SK-N-SH (cell line): ENCODE measurements at regions not wholly inside any gene's neighbourhood (a gene's known extent, or its start where the extent isn't known, plus 50 kb on each side); places are given as distances from the start of the nearest gene placed in this dataset.

Experiments used
- CTCF ChIA-PET: fragments of 300-600, 350-600 bp; formaldehyde crosslinking; extraction: SDS; loops from one replicate; lab custom pipeline; 2021; lab: Yijun Ruan, JAX
- POLR2A ChIA-PET: fragments of 350-600 bp; sonication (Branson Sonifier 250); formaldehyde crosslinking; extraction: SDS; loops from one replicate; lab custom pipeline; 2020; ENCODE audit warnings: antibody characterized with exemption, inconsistent platforms; lab: Yijun Ruan, JAX
- DNase-seq: peaks from one replicate; pipeline ENCODE4 v3.0.0; 2012
- H2AFZ ChIP-seq: fragments of 200-600 bp; sonication (generic); 2 replicates; pipeline ENCODE4 v1.8.1; 2016; ENCODE audit warnings: antibody characterized with exemption, mild to moderate bottlenecking, low read depth
- H3F3A ChIP-seq: fragments of 200-600 bp; sonication (generic); replicated peaks from 2 replicates; pipeline ENCODE3; 2016; ENCODE audit warnings: antibody characterized with exemption, mild to moderate bottlenecking; ENCODE audit not compliant: insufficient read depth
- H3K27ac ChIP-seq, 2 experiments: fragments of 200-500 bp in 1 of 2; fragments of 200-600 bp in 1 of 2; sonication (Bioruptor generic) in 1 of 2; sonication (generic), shearing (Covaris generic) in 1 of 2; 2 replicates each; pipeline versions ENCODE4 v1.5.1 to v1.6.1; 2014 to 2016; ENCODE audit warnings: low read depth in 2 of 2, inconsistent platforms in 1 of 2, low read length in 1 of 2, mild to moderate bottlenecking in 1 of 2, mixed read lengths in 1 of 2
- H3K27me3 ChIP-seq: fragments of 200-600 bp; sonication (generic), shearing (Covaris generic); 2 replicates; pipeline ENCODE4 v1.6.1; 2016; ENCODE audit warnings: mixed run types; ENCODE audit not compliant: insufficient read depth
- H3K36me3 ChIP-seq, 2 experiments: fragments of 200-500 bp in 1 of 2; fragments of 200-600 bp in 1 of 2; sonication (Bioruptor generic) in 1 of 2; sonication (generic) in 1 of 2; replicated peaks in 1 of 2; 2 replicates each; pipeline versions ENCODE3 to v1.5.1; 2014 to 2016; ENCODE audit warnings: low read length in 1 of 2, mild to moderate bottlenecking in 1 of 2; ENCODE audit not compliant: insufficient read depth in 2 of 2, control insufficient read depth in 1 of 2
- H3K4me1 ChIP-seq, 2 experiments: fragments of 200-500 bp in 1 of 2; fragments of 200-600 bp in 1 of 2; sonication (Bioruptor generic) in 1 of 2; sonication (generic), shearing (Covaris generic) in 1 of 2; 2 replicates each; pipeline versions ENCODE4 v1.5.1 to v1.6.1; 2014 to 2016; ENCODE audit warnings: low read depth in 1 of 2, low read length in 1 of 2, mixed run types in 1 of 2; ENCODE audit not compliant: insufficient read depth in 2 of 2, control insufficient read depth in 1 of 2
- H3K4me2 ChIP-seq: fragments of 200-600 bp; sonication (generic), shearing (Covaris generic); 2 replicates; pipeline ENCODE4 v1.6.1; 2017; ENCODE audit warnings: mixed run types
- H3K4me3 ChIP-seq, 2 experiments: fragments of 200-500 bp in 1 of 2; fragments of 200-600 bp in 1 of 2; sonication (Bioruptor generic) in 1 of 2; sonication (generic), shearing (Covaris generic) in 1 of 2; 2 replicates each; pipeline versions ENCODE4 v1.5.1 to v1.8.1; 2014 to 2016; ENCODE audit warnings: low read depth in 2 of 2, inconsistent platforms in 1 of 2, low read length in 1 of 2, mild to moderate bottlenecking in 1 of 2, mixed read lengths in 1 of 2, moderate library complexity in 1 of 2
- H3K79me2 ChIP-seq: fragments of 200-600 bp; sonication (generic); 2 replicates; pipeline ENCODE4 v1.8.1; 2017; ENCODE audit warnings: mild to moderate bottlenecking; ENCODE audit not compliant: insufficient read depth
- H3K9ac ChIP-seq: fragments of 200-600 bp; sonication (generic); 2 replicates; pipeline ENCODE4 v1.6.1; 2017; ENCODE audit warnings: mixed run types
- H3K9me2 ChIP-seq: fragments of 200-600 bp; sonication (generic); 2 replicates; pipeline ENCODE4 v1.6.1; 2017; ENCODE audit warnings: mixed run types
- H3K9me3 ChIP-seq: fragments of 200-600 bp; sonication (generic); 2 replicates; pipeline ENCODE4 v1.6.1; 2017; ENCODE audit warnings: mixed run types, mild to moderate bottlenecking, moderate library complexity
- H4K20me1 ChIP-seq: fragments of 200-600 bp; sonication (generic); 2 replicates; pipeline ENCODE4 v1.6.1; 2017; ENCODE audit warnings: mild to moderate bottlenecking, mixed run types; ENCODE audit not compliant: insufficient read depth
- CHD2 ChIP-seq: fragments of 150-350 bp; IDR thresholded peaks from 2 replicates; pipeline ENCODE4 v1.6.1; 2018; ENCODE audit warnings: low read length; ENCODE audit not compliant: partially characterized antibody
- EP300 ChIP-seq, 2 experiments: IDR thresholded peaks; 2 replicates each; pipeline versions ENCODE4 v1.4.0 to v1.6.1; 2012; ENCODE audit warnings: borderline replicate concordance in 1 of 2, low read depth in 1 of 2, low read length in 1 of 2
- EZH2phosphoT487 ChIP-seq: fragments of 200-600 bp; sonication (generic); IDR thresholded peaks from 2 replicates; pipeline ENCODE4 v1.6.1; 2017; ENCODE audit warnings: low read depth, mixed run types, mild to moderate bottlenecking, antibody characterized with exemption, moderate library complexity, borderline replicate concordance
- FOXJ3 ChIP-seq: sonication (generic); formaldehyde crosslinking; IDR thresholded peaks from 2 replicates; pipeline ENCODE4 v1.5.1; 2020; ENCODE audit warnings: mild to moderate bottlenecking, missing genetic modification reagents
- GABPA ChIP-seq: IDR thresholded peaks from 2 replicates; pipeline ENCODE4 v1.4.0; 2012; ENCODE audit warnings: low read depth, mild to moderate bottlenecking
- GATA2 ChIP-seq: sonication (generic); formaldehyde crosslinking; IDR thresholded peaks from 2 replicates; pipeline ENCODE4 v1.5.0; 2020; ENCODE audit warnings: mild to moderate bottlenecking, missing genetic modification reagents
- MXI1 ChIP-seq: IDR thresholded peaks from 2 replicates; pipeline ENCODE4 v1.6.1; 2012; ENCODE audit warnings: mild to moderate bottlenecking, low read depth, low read length, improper control_type of control experiment
- NRF1 ChIP-seq: IDR thresholded peaks from 2 replicates; pipeline ENCODE4 v1.6.1; 2012; ENCODE audit warnings: low read depth, mild to moderate bottlenecking, low read length
- RAD21 ChIP-seq: IDR thresholded peaks from 2 replicates; pipeline ENCODE4 v1.6.1; 2012; ENCODE audit warnings: mild to moderate bottlenecking, low read length
- RCOR1 ChIP-seq: fragments of 150-350 bp; IDR thresholded peaks from 2 replicates; pipeline ENCODE4 v1.6.1; 2017; ENCODE audit warnings: antibody characterized with exemption, low read length
- RXRA ChIP-seq: IDR thresholded peaks from 2 replicates; pipeline ENCODE4 v1.4.0; 2012; ENCODE audit warnings: low read depth, mild to moderate bottlenecking, borderline replicate concordance
- SIN3A ChIP-seq: IDR thresholded peaks from 2 replicates; pipeline ENCODE4 v1.6.1; 2012; ENCODE audit warnings: low read depth, mild to moderate bottlenecking, low read length, moderate library complexity, borderline replicate concordance
- SMC3 ChIP-seq: IDR thresholded peaks from 2 replicates; pipeline ENCODE4 v1.6.1; 2012; ENCODE audit warnings: low read depth, low read length, improper control_type of control experiment
- TAF1 ChIP-seq: IDR thresholded peaks from 2 replicates; pipeline ENCODE4 v1.6.1; 2012; ENCODE audit warnings: low read depth, mild to moderate bottlenecking, low read length, moderate library complexity, borderline replicate concordance
- TEAD4 ChIP-seq: IDR thresholded peaks from 2 replicates; pipeline ENCODE4 v1.4.0; 2012; ENCODE audit warnings: mild to moderate bottlenecking, borderline replicate concordance; ENCODE audit not compliant: insufficient read depth
- WGBS: methylation state at CpG from one replicate; pipeline ENCODE4 v1.1.6; 2017; ENCODE audit warnings: low lambda C conversion rate; 5-methylcytosine and 5-hydroxymethylcytosine counted together
- TF ChIP-seq, protein P1 (sequence below): IDR thresholded peaks from 2 replicates; pipeline ENCODE4 v1.4.0; 2012; ENCODE audit warnings: low read depth, borderline replicate concordance
- TF ChIP-seq, protein P2 (sequence below): fragments of 150-350 bp; IDR thresholded peaks from 2 replicates; pipeline ENCODE4 v1.6.1; 2016; ENCODE audit warnings: mild to moderate bottlenecking, low read depth, low read length
- TF ChIP-seq, protein P3 (sequence below): IDR thresholded peaks from 2 replicates; pipeline ENCODE4 v1.4.0; 2012; ENCODE audit warnings: low read depth, borderline replicate concordance

DNA sequence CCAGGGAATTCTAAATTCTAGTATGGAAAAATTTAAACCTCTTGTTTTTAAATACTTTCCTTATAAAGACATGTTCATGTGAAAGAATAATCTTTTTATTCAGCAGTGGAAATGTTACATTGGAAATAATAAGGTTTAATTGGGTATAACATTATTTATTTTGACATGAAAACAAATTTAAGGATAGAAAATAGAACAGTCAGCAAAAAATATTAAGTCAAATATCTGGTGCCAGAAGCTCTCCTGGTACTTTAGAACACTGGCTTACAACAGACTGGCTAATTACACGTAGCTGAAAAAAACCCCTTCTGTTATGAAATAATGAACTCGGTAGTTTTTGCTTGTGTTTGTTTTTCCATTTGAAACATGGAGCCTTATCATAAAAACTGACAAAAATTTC is 447.9 kb downstream of the DSEL start:
- H3K4me2 ChIP-seq = no peak overlapping the region
- no peak overlapping the region for H3K27ac ChIP-seq
- ChIA-PET POLR2A (no interaction called here), CTCF (no interaction called here)
- H3K9me2 ChIP-seq = no peaks in the 10 kb centered on the region
- no peaks in the 10 kb centered on the region for H3K36me3 ChIP-seq
- TF ChIP-seq RCOR1 = no peak
- no peak for TF ChIP-seq TEAD4
- TF ChIP-seq RXRA = no peak
- no peak for TF ChIP-seq TAF1
- TF ChIP-seq EP300 (IDR thresholded peaks at IDR 0.05; ENCODE audit: borderline replicate concordance in 1 of 2, low read depth in 1 of 2, low read length in 1 of 2) = no peak
- no peak for TF ChIP-seq NRF1
- 35% methylated on average over 2 of the region's 2 CpGs for WGBS
- H3K4me1 ChIP-seq = no peaks in the 10 kb centered on the region
- no peaks in the 10 kb centered on the region for H3K9me3 ChIP-seq
- no peak overlapping the region for H3K4me3 ChIP-seq
- H2AFZ ChIP-seq = no peak overlapping the region
- H3F3A ChIP-seq = no peaks in the 10 kb centered on the region
- no peaks in the 10 kb centered on the region for H3K79me2 ChIP-seq
- H3K27me3 ChIP-seq = no peaks in the 10 kb centered on the region
- no peaks in the 10 kb centered on the region for H4K20me1 ChIP-seq
- no peak overlapping the region for H3K9ac ChIP-seq
- no peak for DNase-seq

DNA sequence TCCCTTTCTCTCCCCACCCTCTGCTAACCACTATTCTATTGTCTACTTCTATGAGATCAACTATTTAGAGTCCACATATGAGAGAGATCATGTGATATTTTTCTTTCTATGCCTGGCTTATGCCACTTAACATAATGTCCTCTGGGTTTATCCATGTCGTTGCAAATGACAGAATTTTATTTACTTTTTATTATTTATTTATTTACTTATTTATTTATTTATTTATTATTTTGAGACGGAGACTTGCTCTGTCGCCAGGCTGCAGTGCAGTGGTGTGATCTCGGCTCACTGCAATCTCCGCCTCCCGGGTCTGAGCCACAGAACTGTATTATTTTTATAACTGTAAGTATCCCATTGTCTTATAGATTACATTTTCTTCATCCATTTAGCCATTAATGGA is 443.4 kb upstream of the CDH19 start:
- no peak overlapping the region for H2AFZ ChIP-seq
- no peaks in the 10 kb centered on the region for H3K79me2 ChIP-seq
- ChIA-PET CTCF (no interaction called here), POLR2A (no interaction called here)
- H3K9ac ChIP-seq = no peak overlapping the region
- H3K36me3 ChIP-seq = no peaks in the 10 kb centered on the region
- TF ChIP-seq SIN3A (no peak), EP300 (IDR thresholded peaks at IDR 0.05; ENCODE audit: borderline replicate concordance in 1 of 2, low read depth in 1 of 2, low read length in 1 of 2) (no peak), GATA2 (no peak)
- TF ChIP-seq, protein P1, sequence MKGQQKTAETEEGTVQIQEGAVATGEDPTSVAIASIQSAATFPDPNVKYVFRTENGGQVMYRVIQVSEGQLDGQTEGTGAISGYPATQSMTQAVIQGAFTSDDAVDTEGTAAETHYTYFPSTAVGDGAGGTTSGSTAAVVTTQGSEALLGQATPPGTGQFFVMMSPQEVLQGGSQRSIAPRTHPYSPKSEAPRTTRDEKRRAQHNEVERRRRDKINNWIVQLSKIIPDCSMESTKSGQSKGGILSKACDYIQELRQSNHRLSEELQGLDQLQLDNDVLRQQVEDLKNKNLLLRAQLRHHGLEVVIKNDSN = no peak
- no peaks in the 10 kb centered on the region for H3K9me2 ChIP-seq
- H3K9me3 ChIP-seq = no peaks in the 10 kb centered on the region; the same call in 1 of the 2 replicates
- no peak overlapping the region for H3K4me2 ChIP-seq
- H3K4me1 ChIP-seq = no peaks in the 10 kb centered on the region
- H3F3A ChIP-seq = no peaks in the 10 kb centered on the region
- no peak overlapping the region for H3K4me3 ChIP-seq
- no peak overlapping the region for H3K27ac ChIP-seq
- H4K20me1 ChIP-seq = no peaks in the 10 kb centered on the region
- H3K27me3 ChIP-seq = no peaks in the 10 kb centered on the region
- WGBS = 18% methylated on average over 6 of the region's 6 CpGs
- no peak for DNase-seq

DNA sequence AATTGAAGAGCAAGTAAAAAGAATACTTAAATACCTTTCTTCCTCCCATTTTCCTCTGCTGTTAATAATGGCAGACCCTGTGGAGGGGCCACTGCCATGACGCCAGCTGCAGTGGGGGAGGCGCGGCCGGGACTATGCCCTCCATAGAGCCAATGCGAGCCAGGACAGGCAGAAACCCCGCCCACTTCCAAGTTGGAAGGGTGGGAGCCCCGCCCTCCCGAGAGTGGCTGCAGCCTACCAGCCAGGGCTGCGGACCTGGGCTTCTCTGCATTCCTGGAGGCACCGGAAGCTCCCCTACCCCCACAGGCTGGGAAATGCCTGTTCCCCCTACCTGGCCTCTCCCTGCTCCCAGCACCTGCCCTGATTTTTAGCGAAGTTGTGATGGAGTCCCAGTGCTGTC is 439.4 kb upstream of the CDH19 start:
- POLR2A ChIA-PET = no interaction called here
- H3K9me3 ChIP-seq = no peaks in the 10 kb centered on the region; the same call in 1 of the 2 replicates
- 54% methylated on average over 7 of the region's 11 CpGs for WGBS
- DNase-seq = no peak
- no peak overlapping the region for H3K4me3 ChIP-seq
- no peaks in the 10 kb centered on the region for H3K36me3 ChIP-seq
- H4K20me1 ChIP-seq = no peaks in the 10 kb centered on the region
- H3K27ac ChIP-seq = no peak overlapping the region
- H3K9ac ChIP-seq = no peak overlapping the region
- H3K27me3 ChIP-seq = no peaks in the 10 kb centered on the region
- no peak overlapping the region for H2AFZ ChIP-seq
- no peaks in the 10 kb centered on the region for H3K4me1 ChIP-seq
- TF ChIP-seq EZH2phosphoT487 = no peak
- TF ChIP-seq, protein P2, sequence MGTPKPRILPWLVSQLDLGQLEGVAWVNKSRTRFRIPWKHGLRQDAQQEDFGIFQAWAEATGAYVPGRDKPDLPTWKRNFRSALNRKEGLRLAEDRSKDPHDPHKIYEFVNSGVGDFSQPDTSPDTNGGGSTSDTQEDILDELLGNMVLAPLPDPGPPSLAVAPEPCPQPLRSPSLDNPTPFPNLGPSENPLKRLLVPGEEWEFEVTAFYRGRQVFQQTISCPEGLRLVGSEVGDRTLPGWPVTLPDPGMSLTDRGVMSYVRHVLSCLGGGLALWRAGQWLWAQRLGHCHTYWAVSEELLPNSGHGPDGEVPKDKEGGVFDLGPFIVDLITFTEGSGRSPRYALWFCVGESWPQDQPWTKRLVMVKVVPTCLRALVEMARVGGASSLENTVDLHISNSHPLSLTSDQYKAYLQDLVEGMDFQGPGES = no peak
- TF ChIP-seq, protein P3, sequence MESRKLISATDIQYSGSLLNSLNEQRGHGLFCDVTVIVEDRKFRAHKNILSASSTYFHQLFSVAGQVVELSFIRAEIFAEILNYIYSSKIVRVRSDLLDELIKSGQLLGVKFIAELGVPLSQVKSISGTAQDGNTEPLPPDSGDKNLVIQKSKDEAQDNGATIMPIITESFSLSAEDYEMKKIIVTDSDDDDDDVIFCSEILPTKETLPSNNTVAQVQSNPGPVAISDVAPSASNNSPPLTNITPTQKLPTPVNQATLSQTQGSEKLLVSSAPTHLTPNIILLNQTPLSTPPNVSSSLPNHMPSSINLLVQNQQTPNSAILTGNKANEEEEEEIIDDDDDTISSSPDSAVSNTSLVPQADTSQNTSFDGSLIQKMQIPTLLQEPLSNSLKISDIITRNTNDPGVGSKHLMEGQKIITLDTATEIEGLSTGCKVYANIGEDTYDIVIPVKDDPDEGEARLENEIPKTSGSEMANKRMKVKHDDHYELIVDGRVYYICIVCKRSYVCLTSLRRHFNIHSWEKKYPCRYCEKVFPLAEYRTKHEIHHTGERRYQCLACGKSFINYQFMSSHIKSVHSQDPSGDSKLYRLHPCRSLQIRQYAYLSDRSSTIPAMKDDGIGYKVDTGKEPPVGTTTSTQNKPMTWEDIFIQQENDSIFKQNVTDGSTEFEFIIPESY = no peak
- TF ChIP-seq GABPA = no peak
- TF ChIP-seq, protein P1 = no peak
- no peak for TF ChIP-seq FOXJ3
- TF ChIP-seq RAD21 = no peak
- no peak for TF ChIP-seq EP300 (IDR thresholded peaks at IDR 0.05; ENCODE audit: borderline replicate concordance in 1 of 2, low read depth in 1 of 2, low read length in 1 of 2)
- no peak for TF ChIP-seq MXI1
- TF ChIP-seq CHD2 = no peak
- no peak for TF ChIP-seq SMC3
- CTCF ChIA-PET = no interaction called here
- H3F3A ChIP-seq = no peaks in the 10 kb centered on the region
- no peak overlapping the region for H3K4me2 ChIP-seq
- H3K9me2 ChIP-seq = no peaks in the 10 kb centered on the region
- H3K79me2 ChIP-seq = no peaks in the 10 kb centered on the region
